Lung (tissue), 11 donors: ENCODE measurements at regions not wholly inside any gene's neighbourhood (a gene's known extent, or its start where the extent isn't known, plus 50 kb on each side); places are given as distances from the start of the nearest gene placed in this dataset.
A peak's percentile ranks its signal among the peaks of the same experiment; 100 is the strongest.

Experiments used
- ATAC-seq: fragments of 200-7000 bp; cut with Tn5 transposase; one replicate; pipeline ENCODE4 v1.9.1; 2020; ENCODE audit warnings: moderate number of reproducible peaks; ENCODE audit not compliant: insufficient read depth, low FRiP score
- DNase-seq, 3 donors: peaks; one replicate each; pipeline ENCODE4 v3.0.0-alpha.2; 2013 to 2017
- H3K27ac ChIP-seq, 2 donors: one replicate each; pipeline ENCODE4 v1.5.1; 2013; ENCODE audit warnings: mild to moderate bottlenecking in 2 of 2, moderate library complexity in 2 of 2, control low read depth in 1 of 2, inconsistent platforms in 1 of 2, low read depth in 1 of 2, low read length in 1 of 2
- H3K27me3 ChIP-seq, 3 donors: one replicate each; pipeline ENCODE4 v1.5.1; 2013; ENCODE audit warnings: low read length in 2 of 3; ENCODE audit not compliant: control insufficient read depth in 3 of 3, insufficient read depth in 3 of 3
- H3K36me3 ChIP-seq, 4 donors: one replicate each; pipeline ENCODE4 v1.5.1; 2013; ENCODE audit warnings: low read length in 4 of 4, mild to moderate bottlenecking in 1 of 4, moderate library complexity in 1 of 4; ENCODE audit not compliant: control insufficient read depth in 4 of 4, insufficient read depth in 4 of 4
- H3K4me1 ChIP-seq, 5 donors: one replicate each; pipeline ENCODE4 v1.5.1; 2013; ENCODE audit warnings: low read length in 5 of 5, mild to moderate bottlenecking in 2 of 5, moderate library complexity in 1 of 5; ENCODE audit not compliant: control insufficient read depth in 5 of 5, insufficient read depth in 5 of 5
- H3K4me3 ChIP-seq: one replicate; pipeline ENCODE4 v1.5.1; 2013; ENCODE audit warnings: mild to moderate bottlenecking, control low read depth, moderate library complexity
- H3K9ac ChIP-seq, 2 donors: one replicate each; pipeline ENCODE4 v1.5.1; 2013; ENCODE audit warnings: low read length in 2 of 2, control low read depth in 1 of 2; ENCODE audit not compliant: insufficient read depth in 1 of 2
- H3K9me3 ChIP-seq, 4 donors: one replicate each; pipeline ENCODE4 v1.5.1; 2013; ENCODE audit warnings: low read length in 3 of 4, mild to moderate bottlenecking in 1 of 4, moderate library complexity in 1 of 4; ENCODE audit not compliant: control insufficient read depth in 4 of 4, insufficient read depth in 3 of 4
- WGBS, 2 donors: extraction: QIAGEN DNeasy Blood & Tissue Kit; methylation state at CpG; one replicate each; pipeline ENCODE4 v1.1.7; 2013; 5-methylcytosine and 5-hydroxymethylcytosine counted together
- TF ChIP-seq, protein P1 (sequence below): IDR thresholded peaks from 2 replicates; pipeline ENCODE4 v1.5.1; 2012; ENCODE audit warnings: mild to moderate bottlenecking; ENCODE audit errors: control extremely low read depth, extremely low read depth
- donor health status: control.
- donor health status: control.
- donor health status: Bipolar disorder and iron deficiency.
- donor health status: healthy.
- donor health status: DM: yes; HTN: yes; CAD: no.

- H3K27ac ChIP-seq: peak overlapping the region; percentile 78 to 89
- ATAC-seq (peak; percentile 96), DNase-seq (peak; percentile 81 to 87 (median 83))
- peak overlapping the region; percentile 90 for H3K4me3 ChIP-seq
- peaks cover 0 to 34% (median 3%) of the 10 kb centered on the region in 5 donors for H3K4me1 ChIP-seq
- H3K9ac ChIP-seq: peak overlapping the region; percentile 57 to 92
- no peaks in the 10 kb centered on the region for H3K9me3 ChIP-seq
- TF ChIP-seq, protein P1, sequence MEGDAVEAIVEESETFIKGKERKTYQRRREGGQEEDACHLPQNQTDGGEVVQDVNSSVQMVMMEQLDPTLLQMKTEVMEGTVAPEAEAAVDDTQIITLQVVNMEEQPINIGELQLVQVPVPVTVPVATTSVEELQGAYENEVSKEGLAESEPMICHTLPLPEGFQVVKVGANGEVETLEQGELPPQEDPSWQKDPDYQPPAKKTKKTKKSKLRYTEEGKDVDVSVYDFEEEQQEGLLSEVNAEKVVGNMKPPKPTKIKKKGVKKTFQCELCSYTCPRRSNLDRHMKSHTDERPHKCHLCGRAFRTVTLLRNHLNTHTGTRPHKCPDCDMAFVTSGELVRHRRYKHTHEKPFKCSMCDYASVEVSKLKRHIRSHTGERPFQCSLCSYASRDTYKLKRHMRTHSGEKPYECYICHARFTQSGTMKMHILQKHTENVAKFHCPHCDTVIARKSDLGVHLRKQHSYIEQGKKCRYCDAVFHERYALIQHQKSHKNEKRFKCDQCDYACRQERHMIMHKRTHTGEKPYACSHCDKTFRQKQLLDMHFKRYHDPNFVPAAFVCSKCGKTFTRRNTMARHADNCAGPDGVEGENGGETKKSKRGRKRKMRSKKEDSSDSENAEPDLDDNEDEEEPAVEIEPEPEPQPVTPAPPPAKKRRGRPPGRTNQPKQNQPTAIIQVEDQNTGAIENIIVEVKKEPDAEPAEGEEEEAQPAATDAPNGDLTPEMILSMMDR: no peak
- no peaks in the 10 kb centered on the region for H3K27me3 ChIP-seq
- WGBS, 2 donors: 0 to 1% methylated on average over 63 to 66 of the region's 66 CpGs
- H3K36me3 ChIP-seq: no peaks in the 10 kb centered on the region
Observed at GRCh38 chr14:89618811-89619551, 201.9 kb upstream of the FOXN3 start.

- no peaks in the 10 kb centered on the region for H3K36me3 ChIP-seq
- peak in 2 of 3 donors; percentile 45 to 86 for DNase-seq
- H3K4me3 ChIP-seq: peak overlapping the region; percentile 41
- peaks cover 0 to 33% (median 3%) of the 10 kb centered on the region in 5 donors for H3K4me1 ChIP-seq
- no peak for ATAC-seq
- TF ChIP-seq, protein P1: no peak
- no peaks in the 10 kb centered on the region for H3K27me3 ChIP-seq
- WGBS, 2 donors: 0% methylated on average over 6 of the region's 6 CpGs
- no peaks in the 10 kb centered on the region for H3K9me3 ChIP-seq
- H3K9ac ChIP-seq: peak overlapping the region; percentile 57 to 92
- H3K27ac ChIP-seq: peak overlapping the region in 1 of 2 donors; percentile 91
Observed at GRCh38 chr14:89618330-89618708, 201.3 kb upstream of the FOXN3 start.

DNA sequence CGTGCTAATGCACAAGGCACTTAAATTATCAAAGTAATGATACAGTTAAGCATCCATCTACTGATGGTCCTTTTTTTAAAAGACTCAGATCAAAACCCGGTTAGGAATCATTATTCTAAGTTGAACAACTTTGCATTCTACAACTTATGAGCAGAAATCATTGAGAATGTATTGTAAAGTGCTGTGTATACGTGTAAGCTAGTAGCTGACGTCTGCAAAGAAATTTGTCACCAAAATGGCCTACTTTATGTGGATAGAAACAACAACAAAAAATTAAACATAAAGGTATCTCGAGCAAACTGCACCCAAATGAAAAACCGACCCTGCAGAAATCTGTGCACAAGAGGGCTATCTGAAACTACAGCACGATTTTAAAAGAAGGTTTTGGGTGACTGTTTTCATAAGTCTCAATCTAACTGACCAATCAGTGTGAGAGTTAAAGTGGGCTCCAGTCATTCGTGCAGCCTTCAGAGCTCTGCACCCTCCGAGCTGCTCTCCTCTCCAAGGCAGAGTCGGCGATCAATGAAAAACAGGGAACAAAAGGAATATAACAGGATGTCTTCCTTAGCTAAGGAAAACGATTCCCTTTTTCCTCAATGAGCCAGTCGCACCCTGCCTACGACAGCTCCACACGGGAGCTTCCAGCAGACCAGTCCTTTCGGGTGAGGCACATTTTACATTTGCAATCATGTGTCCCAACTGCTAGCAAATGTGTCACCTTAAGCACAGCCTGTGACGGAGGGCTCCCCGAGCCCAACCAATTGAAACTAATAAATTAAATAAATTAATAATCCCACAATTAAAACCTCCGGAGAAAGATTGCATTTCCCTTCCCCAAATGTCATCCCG lies 200.7 kb upstream of the FOXN3 start:
- H3K9me3 ChIP-seq: no peaks in the 10 kb centered on the region
- H3K27me3 ChIP-seq: no peaks in the 10 kb centered on the region
- ATAC-seq: no peak
- peak overlapping the region; percentile 41 for H3K4me3 ChIP-seq
- DNase-seq: peak; percentile 65 to 86 (median 74)
- WGBS, 2 donors: 5% methylated on average over 20 of the region's 20 CpGs
- H3K36me3 ChIP-seq: no peaks in the 10 kb centered on the region
- H3K27ac ChIP-seq: peak overlapping the region; percentile 41 to 91
- H3K9ac ChIP-seq: peak overlapping the region; percentile 57 to 92
- H3K4me1 ChIP-seq: peaks cover 0 to 33% (median 3%) of the 10 kb centered on the region in 5 donors
- TF ChIP-seq, protein P1: no peak
